Stimulated activated CD4-positive, alpha-beta T cell treated with anti-CD3 and anti-CD28 coated beads, Interleukin-12 subunit alpha, Interleukin-12 subunit beta, amount 100 ng/mL, for 4 hours (primary cell): ENCODE measurements at regions not wholly inside any gene's neighbourhood (a gene's known extent, or its start where the extent isn't known, plus 50 kb on each side); places are given as distances from the start of the nearest gene placed in this dataset.

Source experiments
- DNase-seq: peaks from one replicate; pipeline ENCODE4 v3.0.0-alpha.2; 2020

DNA sequence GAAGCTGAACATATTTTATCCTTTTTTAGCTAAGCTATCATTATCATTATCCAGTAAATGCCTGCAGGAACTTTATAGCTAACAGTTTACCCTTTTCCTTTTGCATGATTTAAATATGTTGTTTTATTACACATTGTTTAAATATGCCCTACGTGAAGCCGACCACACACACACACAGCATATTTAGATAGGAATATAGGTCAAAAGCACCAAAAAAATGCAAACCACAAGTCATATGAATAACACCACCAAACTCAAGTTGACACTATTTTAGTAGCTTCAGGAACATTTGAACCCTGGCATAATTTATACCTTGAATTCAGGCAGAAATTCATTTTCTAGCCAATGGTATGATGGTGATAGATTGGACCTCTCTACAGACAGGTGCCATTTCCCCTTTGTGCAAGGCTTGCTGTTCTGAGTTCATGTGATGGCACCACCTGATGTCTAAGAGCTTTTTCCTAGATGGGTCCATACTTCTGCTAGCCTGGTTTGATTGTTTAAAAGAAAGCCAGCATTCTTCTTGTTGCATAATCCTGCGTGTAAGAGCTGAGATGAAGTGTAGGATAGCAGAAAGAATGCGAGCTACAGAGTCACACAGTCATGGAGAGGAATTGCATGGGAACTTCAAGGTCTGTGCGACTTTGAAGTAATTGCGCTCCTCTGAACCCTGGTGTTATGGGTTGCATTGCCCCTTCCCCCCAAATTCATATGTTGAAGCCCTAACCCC is 454.8 kb upstream of the SOX5 start:
- DNase-seq = no peak

DNA sequence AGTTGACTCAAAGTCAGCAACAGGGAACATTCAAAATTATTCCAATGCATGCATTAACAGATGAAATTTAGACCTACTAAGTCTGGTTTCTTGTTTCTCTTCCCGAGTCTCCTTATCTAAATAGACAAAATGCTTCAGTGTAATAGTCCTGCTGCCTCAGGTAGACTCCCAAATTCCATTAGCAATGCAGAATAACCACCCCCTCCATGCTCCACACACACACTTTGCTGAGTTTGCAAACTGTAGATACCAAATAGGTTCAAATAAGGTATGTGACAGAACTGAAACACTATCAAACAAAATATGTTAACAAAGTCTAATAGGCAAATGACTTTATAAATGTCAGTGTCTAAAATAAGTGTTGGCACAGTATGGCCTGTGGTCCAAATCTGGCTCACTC is 451.1 kb upstream of the SOX5 start:
- DNase-seq = no peak

DNA sequence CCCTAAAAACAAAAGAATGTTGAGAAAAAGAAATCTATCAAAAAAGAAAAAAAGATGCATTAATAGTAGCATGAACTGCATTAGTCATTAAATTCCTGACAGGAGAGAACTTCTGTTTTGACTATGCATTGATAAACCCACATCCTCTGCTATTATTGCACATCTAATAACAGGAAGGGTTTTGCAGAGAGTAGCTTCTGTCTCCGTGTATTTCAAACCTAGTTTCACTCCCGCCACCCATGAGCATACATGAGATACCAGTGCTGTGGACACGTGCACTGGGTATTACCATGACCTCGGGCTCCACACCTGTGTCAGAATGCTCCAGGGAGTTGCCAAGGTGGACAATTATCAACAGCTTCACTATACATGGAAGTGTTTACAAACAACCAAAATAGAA is 449.1 kb upstream of the SOX5 start:
- DNase-seq = no peak

DNA sequence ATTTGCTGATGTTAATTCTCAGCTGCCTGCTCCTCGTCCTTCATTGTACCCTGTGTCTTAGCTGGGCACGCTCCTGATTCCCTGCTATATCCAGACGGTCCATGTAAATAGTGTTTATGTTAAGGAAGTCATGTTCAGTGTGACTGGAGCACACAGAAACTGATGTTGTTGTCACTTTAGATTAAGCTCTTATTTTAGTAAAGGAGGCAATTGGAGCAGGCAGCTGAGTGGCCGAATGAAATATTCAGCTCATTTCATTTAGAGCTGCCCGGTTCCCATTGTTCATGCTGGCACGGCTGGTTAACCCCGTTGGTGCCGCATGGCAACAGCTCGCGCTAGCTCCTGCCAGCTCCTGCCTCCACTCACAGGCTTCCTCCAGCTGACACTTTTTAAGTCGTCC is 446.8 kb upstream of the SOX5 start:
- no peak for DNase-seq

DNA sequence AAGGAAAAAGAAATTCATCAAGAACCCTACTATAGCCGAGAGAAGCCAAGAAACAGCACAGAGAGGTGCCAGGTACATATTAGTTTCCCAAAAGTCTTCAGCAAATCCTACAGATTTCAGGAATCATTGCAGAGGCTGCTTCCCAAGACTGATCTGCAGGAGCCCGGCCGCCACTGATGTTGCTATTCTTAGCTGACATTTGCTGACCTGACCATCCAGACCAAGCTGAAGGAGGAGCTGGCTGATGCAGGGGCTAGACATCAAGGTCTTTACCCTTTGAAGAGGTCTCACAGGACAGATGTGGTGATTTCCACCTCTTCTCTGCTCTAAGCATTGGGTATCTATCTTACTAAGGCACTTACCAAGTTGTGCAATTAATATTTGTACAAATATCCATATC is 444.8 kb upstream of the SOX5 start:
- no peak for DNase-seq

DNA sequence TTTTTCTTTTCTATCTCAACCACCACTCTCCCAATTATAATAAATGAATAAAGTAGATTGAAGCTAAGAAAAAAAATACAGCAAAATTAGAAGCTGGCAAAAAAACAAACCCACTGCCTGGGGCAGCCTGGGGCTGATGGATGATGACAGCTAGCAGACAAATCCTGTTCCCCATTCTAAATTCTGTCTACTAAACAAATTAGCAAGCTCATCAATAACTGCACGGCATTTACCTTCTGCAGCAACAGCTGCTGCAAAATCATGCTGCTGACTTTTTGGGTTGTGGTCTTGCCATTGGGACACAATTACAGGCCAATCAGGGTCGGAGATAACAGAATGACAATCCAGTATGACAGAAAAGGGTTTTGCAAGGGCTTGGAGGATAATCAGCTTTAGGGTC is 443.6 kb upstream of the SOX5 start:
- DNase-seq = no peak

DNA sequence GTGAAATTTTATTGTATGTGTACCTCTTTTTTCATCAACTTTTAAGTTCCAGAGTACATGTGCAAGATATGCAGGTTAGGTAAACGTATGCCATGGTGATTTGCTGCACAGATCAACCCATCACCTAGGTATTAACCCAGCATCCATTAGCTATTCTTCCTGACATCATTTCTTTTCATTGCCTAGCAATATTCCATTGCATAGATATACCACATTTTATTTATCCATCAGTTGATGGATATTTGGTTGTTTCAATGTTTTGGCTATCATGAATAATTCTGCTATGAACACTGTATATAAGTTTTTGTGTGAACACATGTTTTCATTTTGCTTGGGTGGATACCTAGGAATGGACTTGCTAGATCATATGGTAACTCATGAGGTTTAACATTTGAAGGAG is 439.9 kb upstream of the SOX5 start:
- no peak for DNase-seq

DNA sequence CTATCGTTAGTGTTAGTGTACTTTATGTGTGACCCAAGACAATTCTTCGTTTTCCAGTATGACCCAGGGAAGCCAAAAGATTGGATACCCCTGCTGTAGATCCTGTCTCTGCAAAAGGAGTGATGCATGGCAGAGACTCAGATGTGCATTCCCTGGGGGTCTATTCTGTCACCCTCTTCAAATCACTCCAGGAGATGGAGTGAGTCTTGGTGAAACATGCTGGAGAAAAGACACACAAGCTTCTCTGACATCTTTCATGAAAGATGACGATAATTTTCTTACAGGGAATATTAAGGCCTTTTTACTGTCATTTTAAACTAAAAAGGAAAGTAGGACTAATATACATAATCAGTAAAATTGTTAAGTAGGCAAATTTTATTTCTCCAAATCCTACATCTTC is 437.9 kb upstream of the SOX5 start:
- DNase-seq = no peak

DNA sequence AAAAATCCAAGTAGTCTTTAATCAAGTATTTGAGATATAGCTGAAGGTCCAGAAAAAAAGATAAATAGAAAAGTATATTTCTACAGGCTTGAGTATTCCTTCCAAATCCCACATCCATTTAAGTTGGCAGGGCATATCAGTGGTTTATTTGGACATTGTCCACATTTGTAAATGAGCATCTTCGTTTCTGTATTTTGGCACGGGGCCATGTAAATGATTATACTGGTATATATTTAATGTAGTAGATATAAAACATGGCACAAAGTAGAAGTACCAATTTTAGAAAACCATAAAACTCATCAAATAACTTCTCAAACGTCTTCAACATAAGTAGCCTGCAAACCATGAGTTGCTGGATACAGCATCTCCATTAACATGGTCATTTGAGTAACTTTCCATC is 437.4 kb upstream of the SOX5 start:
- no peak for DNase-seq

DNA sequence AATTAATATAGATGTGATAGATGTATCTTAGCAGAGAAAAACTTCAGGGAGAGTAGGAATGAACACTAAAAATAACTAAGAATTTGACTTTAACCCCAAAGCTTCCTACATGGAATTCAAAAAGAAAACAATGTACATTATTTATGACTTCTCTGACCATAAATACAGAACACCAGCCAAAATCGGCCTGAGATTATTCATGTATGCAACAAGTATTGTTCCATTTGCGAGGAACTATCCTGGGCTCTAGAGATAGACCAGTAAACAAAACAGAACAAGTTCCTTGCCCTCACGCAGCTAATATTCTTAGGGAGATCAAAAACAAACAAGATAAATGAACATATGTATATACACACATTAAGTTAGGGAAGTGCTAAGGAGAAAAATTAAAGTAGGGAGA is 432.3 kb upstream of the SOX5 start:
- DNase-seq = no peak

DNA sequence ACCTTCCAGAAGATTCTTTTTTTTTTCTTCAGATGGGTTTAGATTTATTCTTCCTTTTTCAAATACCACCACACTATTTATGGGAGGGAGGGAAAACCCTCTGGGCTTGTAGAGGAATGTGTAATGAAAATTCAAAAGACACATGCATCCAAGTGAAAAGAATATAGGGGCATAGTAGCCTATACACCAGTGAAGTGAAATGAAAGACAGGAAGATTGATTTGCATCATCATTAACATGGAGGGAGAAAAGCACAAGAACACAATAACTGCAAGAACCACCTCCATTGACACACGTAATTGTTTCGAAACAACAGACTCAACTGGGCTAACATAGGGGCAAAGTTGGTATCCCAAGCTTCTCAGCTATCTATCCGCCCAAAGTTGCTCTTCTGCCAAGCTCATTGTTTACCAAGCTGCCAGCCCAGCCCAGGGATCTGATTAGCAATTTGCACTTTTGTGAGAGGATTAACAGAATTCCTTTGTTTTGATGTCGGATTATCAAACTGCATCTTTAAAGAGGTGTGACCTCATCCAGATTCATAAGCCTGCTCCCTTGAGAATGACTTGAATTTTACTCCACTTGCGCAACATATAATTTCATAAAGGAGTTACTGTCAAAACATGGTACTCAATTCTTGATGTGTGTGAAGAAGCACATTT is 430.5 kb upstream of the SOX5 start:
- no peak for DNase-seq

DNA sequence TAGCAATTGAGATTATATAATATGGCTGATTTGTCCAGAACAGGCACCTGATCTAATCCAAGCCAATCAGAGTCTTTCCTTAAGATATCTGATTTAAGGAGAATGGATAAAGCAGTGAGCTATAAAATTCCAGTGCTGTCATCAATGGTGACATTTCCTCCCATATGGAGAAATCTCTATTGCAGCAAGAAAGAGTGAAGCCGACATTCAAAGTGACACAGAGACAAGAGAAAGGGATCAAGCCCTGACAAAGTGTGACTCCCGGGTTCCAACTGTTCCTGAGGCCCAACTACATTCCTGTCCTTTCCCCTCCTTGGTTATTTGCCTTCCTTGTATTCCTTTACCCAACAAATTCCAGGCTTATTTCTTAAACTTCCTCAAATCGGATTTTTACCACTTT is 430.0 kb upstream of the SOX5 start:
- DNase-seq = no peak

DNA sequence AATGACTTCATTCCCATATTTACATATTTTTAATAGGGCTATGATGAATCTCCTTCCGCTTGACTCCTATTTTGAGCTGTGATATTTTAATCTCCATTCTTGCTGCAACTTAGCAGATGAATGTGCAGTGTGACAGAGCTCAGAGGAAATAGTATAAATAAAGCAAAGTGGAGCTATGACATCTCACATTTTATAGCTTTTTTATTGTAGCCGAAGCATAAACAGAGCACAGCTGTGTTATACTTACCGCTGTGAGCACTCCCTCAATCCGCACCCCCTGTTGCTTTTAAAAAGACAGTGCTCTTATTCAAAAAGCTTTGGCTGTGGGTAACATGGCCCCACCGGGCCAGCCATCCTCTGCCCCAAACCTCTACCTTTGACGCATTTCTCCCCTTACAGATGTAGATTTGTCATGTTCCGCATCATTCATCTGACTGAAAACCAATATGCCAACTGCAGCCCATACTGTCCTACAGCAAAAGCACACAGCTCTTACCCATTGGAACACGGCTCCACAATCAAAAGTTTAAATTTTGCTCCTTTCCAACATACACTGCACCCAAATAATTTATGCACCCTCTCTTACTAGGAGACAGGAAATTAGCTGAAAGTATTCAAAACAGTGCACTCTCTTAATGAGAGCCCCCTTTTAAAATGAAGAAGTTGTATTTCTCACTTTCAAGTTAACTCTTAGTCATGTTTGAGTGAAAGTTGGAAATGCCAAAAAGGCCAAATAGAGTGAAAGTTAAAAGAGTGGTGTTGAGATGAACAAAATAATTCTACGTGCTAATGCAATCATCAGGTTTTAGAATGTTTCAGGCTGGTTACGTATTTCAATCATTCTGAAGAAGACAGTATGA is 429.3 kb upstream of the SOX5 start:
- DNase-seq = no peak

DNA sequence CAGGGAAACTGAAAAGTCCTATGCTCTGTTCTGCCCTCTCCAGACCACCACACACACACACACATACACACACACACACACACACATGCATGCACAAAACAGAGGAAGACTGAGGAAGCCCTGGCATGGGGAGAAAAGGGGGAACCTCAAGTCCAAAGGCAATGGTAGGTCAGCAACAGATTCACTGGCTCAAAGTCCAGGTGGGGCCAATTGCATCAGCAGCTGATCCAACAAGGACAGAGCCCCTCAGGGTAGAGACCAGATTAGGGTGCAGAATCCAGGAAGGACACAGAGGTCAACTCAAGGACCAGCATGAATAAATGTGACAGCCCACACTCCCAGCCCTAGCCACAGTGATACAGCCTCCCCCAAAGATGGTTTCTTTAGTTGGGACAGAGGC is 425.0 kb upstream of the SOX5 start:
- DNase-seq = no peak

DNA sequence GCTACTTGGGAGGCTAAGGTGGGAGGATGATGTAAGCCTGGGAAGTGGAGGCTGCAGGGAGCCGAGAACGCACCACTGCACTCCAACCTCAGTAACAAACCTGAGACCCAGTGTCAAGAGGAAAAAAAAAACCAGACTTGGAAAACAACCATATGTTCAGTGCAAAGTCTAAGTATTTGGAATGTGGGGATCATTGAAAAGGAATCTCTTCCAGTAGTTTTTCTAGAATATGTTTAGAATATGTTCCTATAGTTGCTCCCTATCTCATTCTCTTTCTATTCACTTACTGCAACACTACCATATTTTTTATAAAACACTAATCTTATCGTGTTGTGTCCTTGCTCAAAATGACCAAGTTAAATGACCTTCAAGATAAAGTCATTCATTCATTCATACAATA is 423.5 kb upstream of the SOX5 start:
- no peak for DNase-seq

DNA sequence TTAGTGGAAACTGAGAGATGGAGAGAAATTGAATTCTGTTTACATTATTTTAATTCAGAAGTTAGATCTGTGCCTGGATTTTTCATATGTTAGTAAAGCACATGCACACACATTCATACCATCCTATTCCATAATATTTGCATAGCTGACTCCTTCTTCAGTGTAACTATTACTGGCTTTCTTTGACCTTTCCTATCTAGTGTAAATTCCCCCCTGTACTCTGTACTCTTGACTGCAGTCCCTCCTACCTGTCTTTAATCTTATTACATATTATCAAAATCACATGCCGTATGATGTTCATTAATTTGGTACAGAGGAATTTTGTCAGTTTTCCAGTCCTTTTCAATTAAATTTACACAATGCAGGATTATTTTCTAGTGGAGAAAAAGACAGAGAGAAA is 417.0 kb upstream of the SOX5 start:
- DNase-seq = no peak

DNA sequence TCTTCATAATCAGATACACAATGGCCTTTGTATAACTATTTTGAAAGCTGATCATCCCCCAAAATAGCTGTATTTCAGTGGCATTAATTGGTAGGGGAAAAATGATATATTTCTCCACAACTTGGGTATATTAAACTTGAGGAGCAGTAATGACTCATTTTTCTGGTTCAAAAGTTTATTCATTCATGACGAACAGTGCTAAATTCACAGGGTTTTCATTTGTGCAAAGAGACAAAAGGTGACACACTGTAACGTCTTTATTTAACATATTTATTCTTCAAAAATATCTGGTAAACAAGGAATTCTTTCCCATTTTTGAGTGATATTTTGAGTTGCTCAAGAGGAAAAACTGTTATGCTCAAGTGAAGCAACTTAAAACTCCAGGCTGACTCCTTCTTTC is 415.5 kb upstream of the SOX5 start:
- no peak for DNase-seq

DNA sequence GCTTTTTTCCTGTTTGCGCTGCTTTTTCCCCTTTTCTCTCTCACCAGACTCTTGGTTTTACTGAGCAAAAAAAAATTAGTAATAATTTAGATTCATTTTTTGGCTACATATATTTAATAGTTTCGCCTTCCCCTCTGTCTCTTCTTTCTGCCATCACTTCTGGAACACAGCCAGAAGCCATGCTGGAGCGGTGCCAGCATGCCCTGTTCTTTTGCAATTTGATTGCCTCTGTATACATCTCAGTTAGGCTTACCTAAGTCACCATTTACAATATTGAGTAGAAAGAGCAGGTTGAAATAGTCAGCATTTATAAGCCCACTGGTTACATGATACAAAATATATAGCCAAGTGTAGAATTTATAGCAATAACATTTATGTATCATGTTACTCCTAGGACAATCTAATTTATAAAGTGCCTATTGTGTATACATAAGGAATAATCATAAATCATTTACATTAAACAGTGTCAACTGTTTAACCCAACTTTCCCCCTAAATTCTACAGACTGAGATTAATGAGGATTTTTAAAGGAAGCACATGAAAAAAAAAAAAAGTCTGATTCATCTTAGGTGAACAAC is 413.8 kb upstream of the SOX5 start:
- no peak for DNase-seq

DNA sequence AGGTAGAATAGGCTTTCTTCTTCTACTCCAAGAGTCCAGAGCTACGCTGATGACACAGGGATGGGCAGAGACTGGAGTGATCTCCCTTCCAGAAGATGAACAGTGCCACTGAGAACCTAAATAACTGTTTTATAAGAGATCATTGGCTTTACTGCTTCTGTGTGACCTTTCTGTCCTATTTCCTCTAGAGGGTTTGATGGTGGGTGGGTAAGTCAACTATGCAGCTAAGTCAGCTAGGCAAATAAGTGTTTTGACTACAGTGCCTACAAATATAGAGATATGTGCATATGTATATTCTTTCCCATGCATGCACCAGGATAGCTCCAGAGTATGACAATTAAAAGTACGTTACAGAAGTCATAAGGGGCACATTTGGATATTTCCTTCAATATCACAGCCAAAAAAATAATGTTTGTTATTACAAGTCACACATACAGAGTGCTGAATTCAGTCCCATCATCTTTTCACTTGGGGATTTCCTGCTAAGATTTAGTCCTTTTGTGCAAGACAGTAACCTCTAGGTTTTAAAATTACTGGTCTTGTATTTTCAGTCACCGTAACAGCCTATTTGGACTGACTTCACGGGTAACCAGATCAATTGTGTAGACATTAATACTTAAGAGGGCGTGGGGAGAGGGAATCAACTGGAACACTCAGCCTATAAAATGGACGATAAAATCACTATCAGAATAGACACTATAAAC is 412.6 kb upstream of the SOX5 start:
- DNase-seq = no peak

DNA sequence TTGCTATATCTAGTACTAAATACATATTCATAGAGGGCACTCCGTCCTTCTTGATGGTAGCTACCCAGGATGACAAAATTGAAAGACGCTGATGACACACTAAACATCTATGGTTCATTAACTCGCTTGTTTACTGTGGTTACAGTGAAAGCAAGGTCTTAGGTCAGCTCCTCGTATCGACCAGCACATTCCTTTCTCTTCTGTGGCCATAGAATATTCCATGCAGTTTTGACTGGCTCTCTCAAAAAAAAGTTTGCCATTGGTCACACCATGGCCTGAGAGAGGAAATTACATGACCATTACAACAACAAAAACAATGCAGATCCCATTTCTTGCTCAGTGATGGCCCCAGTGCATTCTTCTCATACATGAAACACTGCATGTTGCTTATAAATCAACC is 411.4 kb upstream of the SOX5 start:
- DNase-seq = no peak

DNA sequence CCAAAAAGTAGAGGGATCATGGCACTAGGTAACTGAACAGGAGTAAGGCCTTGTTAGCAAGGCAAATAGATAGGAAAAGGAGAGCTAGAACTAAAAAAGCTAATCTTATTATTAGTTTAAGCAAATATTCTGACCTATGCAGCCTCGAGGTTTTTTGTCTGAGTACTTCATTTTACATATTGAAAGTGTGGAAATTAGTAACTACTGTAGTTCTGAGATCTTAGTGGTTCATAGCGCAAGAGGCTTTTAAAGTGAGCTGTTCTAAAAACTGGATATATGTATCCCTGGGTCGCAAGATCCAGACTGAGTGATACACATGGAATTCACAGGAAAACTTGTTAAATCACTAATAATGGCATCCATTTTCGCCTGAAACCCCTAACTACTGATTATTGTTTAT is 411.0 kb upstream of the SOX5 start:
- DNase-seq = no peak

DNA sequence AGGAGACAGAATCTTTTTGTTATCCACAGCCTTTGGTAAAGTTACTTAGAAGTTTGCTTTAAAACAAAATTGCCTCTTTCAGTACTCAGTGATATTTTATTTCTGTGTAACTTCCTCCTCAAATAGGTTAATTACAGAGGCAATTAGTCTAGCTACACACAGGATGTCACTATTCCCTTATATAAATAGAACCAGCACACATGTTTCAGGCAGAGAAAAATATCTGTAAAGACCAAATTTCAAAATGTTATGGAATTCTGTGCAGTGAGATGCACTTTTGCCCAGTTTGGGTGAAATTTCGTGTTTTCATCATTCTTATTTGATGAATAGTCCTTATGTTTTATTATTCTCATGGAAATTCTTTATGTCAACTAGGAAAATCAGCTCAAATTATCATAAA is 410.6 kb upstream of the SOX5 start:
- no peak for DNase-seq

DNA sequence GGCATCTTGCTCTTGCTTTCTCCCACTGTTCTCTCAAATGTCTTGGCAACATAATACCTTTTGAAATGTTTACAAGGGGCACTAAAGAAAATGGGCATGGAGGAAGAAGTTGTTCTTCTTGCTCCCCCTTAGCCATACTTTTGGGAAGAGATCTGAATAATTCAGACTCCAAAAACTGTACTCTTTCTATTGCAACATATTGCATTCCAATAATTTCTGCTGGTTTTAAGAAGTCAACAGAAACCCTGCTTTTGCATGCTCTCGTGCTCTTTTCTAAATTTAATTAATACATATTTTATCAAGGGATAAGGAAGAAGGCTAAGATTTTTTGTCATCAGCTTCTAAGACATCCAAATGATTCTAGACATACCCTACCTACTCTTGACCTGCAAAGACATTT is 409.9 kb upstream of the SOX5 start:
- no peak for DNase-seq
